SK-N-SH treated with all-trans-retinoic acid at 6 μM for 48 hours (cell line): ENCODE measurements at regions not wholly inside any gene's neighbourhood (a gene's known extent, or its start where the extent isn't known, plus 50 kb on each side); places are given as distances from the start of the nearest gene placed in this dataset.

ENCODE experiments used
- ATAC-seq: fragments of 200-7000 bp; cut with Tn5 transposase; 3 replicates; pipeline ENCODE4 v1.9.1; 2020; ENCODE audit warnings: mild to moderate bottlenecking, moderate library complexity
- ARNTL ChIP-seq: fragments of 450-650 bp; formaldehyde crosslinking; IDR thresholded peaks from 2 replicates; pipeline ENCODE4 v1.5.0; 2020; ENCODE audit warnings: low read depth, mild to moderate bottlenecking, moderate library complexity, borderline replicate concordance
- BACH2 ChIP-seq: fragments of 250-450 bp; sonication (Bioruptor Pico); IDR thresholded peaks from 2 replicates; pipeline ENCODE4 v1.9.0; 2021; ENCODE audit warnings: mild to moderate bottlenecking, borderline replicate concordance
- CSDC2 ChIP-seq: fragments of 250-450 bp; sonication (Bioruptor Pico); IDR thresholded peaks from 2 replicates; pipeline ENCODE4 v1.5.0; 2020; ENCODE audit warnings: mild to moderate bottlenecking, moderate library complexity
- CSRNP3 ChIP-seq: fragments of 250-450 bp; sonication (Bioruptor Pico); IDR thresholded peaks from 2 replicates; pipeline ENCODE4 v1.5.1; 2021; ENCODE audit warnings: mild to moderate bottlenecking, moderate library complexity
- ESRRG ChIP-seq: fragments of 250-450 bp; sonication (Bioruptor Pico); IDR thresholded peaks from 2 replicates; pipeline ENCODE4 v1.6.1; 2021; ENCODE audit warnings: mild to moderate bottlenecking
- GLIS3 ChIP-seq: fragments of 250-450 bp; sonication (Bioruptor Pico); IDR thresholded peaks from 2 replicates; pipeline ENCODE4 v1.5.0; 2020; ENCODE audit warnings: mild to moderate bottlenecking, moderate library complexity
- ISL1 ChIP-seq: fragments of 250-450 bp; sonication (Bioruptor Pico); IDR thresholded peaks from 2 replicates; pipeline ENCODE4 v2.1.2; 2022; ENCODE audit warnings: mild to moderate bottlenecking, moderate library complexity
- OSR1 ChIP-seq: fragments of 250-450 bp; sonication (Bioruptor Pico); IDR thresholded peaks from 2 replicates; pipeline ENCODE4 v1.8.0; 2022; ENCODE audit warnings: moderate library complexity, mild to moderate bottlenecking, inconsistent platforms
- PATZ1 ChIP-seq: fragments of 250-450 bp; sonication (Bioruptor Pico); IDR thresholded peaks from 2 replicates; pipeline ENCODE4 v1.8.0; 2020; ENCODE audit warnings: mild to moderate bottlenecking, moderate library complexity, borderline replicate concordance
- PPARA ChIP-seq: fragments of 250-450 bp; sonication (Bioruptor Pico); IDR thresholded peaks from 2 replicates; pipeline ENCODE4 v1.5.0; 2020; ENCODE audit warnings: mild to moderate bottlenecking, borderline replicate concordance
- RARB ChIP-seq: fragments of 250-450 bp; sonication (Bioruptor Pico); IDR thresholded peaks from 2 replicates; pipeline ENCODE4 v1.8.0; 2021; ENCODE audit warnings: mild to moderate bottlenecking, moderate library complexity
- SNAI2 ChIP-seq: fragments of 250-450 bp; sonication (Bioruptor Pico); IDR thresholded peaks from 2 replicates; pipeline ENCODE4 v1.5.0; 2020; ENCODE audit warnings: mild to moderate bottlenecking, moderate library complexity
- TCF4 ChIP-seq: fragments of 250-450 bp; sonication (Bioruptor Pico); IDR thresholded peaks from 2 replicates; pipeline ENCODE4 v1.8.0; 2021; ENCODE audit warnings: mild to moderate bottlenecking, moderate library complexity, borderline replicate concordance
- TOX ChIP-seq: fragments of 250-450 bp; sonication (Bioruptor Pico); IDR thresholded peaks from 2 replicates; pipeline ENCODE4 v1.8.0; 2021; ENCODE audit warnings: mild to moderate bottlenecking, moderate library complexity, borderline replicate concordance
- ZC3H10 ChIP-seq: fragments of 250-450 bp; sonication (Bioruptor Pico); IDR thresholded peaks from 2 replicates; pipeline ENCODE4 v1.5.1; 2021; ENCODE audit warnings: mild to moderate bottlenecking, moderate library complexity
- ZFP3 ChIP-seq: fragments of 250-450 bp; sonication (Bioruptor Pico); IDR thresholded peaks from 2 replicates; pipeline ENCODE4 v1.5.0; 2020; ENCODE audit warnings: mild to moderate bottlenecking, moderate library complexity
- ZFP30 ChIP-seq: fragments of 450-650 bp; formaldehyde crosslinking; IDR thresholded peaks from 2 replicates; pipeline ENCODE4 v1.5.0; 2022; ENCODE audit warnings: mild to moderate bottlenecking, moderate library complexity
- ZNF565 ChIP-seq: fragments of 450-650 bp; formaldehyde crosslinking; conservative IDR thresholded peaks from 2 replicates; pipeline ENCODE4 v1.5.0; 2020; ENCODE audit warnings: low read depth, mild to moderate bottlenecking, moderate library complexity
- ZNF70 ChIP-seq: fragments of 450-650 bp; formaldehyde crosslinking; IDR thresholded peaks from 2 replicates; pipeline ENCODE4 v1.5.0; 2020; ENCODE audit warnings: mild to moderate bottlenecking, moderate library complexity
- ZNF8 ChIP-seq: fragments of 450-650 bp; formaldehyde crosslinking; IDR thresholded peaks from 2 replicates; pipeline ENCODE4 v1.5.0; 2020; ENCODE audit warnings: mild to moderate bottlenecking, moderate library complexity
- TF ChIP-seq, protein P1 (sequence below): fragments of 250-450 bp; sonication (Bioruptor Pico); IDR thresholded peaks from 2 replicates; pipeline ENCODE4 v1.5.0; 2020; ENCODE audit warnings: mild to moderate bottlenecking, moderate library complexity
- TF ChIP-seq, protein P2 (sequence below): fragments of 250-450 bp; sonication (Bioruptor Pico); IDR thresholded peaks from 2 replicates; pipeline ENCODE4 v1.5.1; 2020; ENCODE audit warnings: low read depth, mild to moderate bottlenecking, moderate library complexity

DNA sequence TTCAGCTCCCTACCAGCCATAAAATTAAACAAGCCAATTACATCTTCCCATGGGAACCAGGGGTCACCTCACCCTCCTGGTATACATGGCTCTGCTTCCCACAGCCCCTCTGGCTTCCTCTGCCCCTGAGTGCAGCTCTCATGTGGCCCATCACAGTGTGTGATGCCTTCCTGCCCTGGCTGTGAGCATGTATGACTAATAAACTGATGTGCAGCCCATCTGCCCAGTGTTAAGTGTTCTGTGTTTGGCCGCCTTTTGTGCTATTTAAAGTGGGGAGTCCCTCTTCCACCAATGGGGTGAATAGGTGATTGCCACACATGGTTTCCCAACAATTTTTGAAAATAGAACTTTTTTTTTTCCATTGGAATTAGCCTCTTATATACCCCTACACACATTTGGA, 87.7 kb upstream of the PIEZO2 start:
- TF ChIP-seq ZNF565 (CRISPR knock-in tag) (no peak), BACH2 (CRISPR knock-in tag) (no peak), CSRNP3 (CRISPR knock-in tag) (no peak), TCF4 (no peak), ARNTL (CRISPR knock-in tag) (no peak), ZFP3 (CRISPR knock-in tag) (no peak), ZC3H10 (CRISPR knock-in tag) (no peak), RARB (CRISPR knock-in tag) (no peak), ZNF70 (CRISPR knock-in tag) (no peak), TOX (CRISPR knock-in tag) (no peak), GLIS3 (no peak), OSR1 (CRISPR knock-in tag) (no peak), PATZ1 (CRISPR knock-in tag) (no peak), PPARA (CRISPR knock-in tag) (no peak), ZNF8 (CRISPR knock-in tag) (no peak), ZFP30 (CRISPR knock-in tag) (no peak)
- TF ChIP-seq, protein P1, sequence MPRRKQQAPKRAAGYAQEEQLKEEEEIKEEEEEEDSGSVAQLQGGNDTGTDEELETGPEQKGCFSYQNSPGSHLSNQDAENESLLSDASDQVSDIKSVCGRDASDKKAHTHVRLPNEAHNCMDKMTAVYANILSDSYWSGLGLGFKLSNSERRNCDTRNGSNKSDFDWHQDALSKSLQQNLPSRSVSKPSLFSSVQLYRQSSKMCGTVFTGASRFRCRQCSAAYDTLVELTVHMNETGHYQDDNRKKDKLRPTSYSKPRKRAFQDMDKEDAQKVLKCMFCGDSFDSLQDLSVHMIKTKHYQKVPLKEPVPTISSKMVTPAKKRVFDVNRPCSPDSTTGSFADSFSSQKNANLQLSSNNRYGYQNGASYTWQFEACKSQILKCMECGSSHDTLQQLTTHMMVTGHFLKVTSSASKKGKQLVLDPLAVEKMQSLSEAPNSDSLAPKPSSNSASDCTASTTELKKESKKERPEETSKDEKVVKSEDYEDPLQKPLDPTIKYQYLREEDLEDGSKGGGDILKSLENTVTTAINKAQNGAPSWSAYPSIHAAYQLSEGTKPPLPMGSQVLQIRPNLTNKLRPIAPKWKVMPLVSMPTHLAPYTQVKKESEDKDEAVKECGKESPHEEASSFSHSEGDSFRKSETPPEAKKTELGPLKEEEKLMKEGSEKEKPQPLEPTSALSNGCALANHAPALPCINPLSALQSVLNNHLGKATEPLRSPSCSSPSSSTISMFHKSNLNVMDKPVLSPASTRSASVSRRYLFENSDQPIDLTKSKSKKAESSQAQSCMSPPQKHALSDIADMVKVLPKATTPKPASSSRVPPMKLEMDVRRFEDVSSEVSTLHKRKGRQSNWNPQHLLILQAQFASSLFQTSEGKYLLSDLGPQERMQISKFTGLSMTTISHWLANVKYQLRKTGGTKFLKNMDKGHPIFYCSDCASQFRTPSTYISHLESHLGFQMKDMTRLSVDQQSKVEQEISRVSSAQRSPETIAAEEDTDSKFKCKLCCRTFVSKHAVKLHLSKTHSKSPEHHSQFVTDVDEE (CRISPR knock-in tag), result no peak
- TF ChIP-seq, protein P2, sequence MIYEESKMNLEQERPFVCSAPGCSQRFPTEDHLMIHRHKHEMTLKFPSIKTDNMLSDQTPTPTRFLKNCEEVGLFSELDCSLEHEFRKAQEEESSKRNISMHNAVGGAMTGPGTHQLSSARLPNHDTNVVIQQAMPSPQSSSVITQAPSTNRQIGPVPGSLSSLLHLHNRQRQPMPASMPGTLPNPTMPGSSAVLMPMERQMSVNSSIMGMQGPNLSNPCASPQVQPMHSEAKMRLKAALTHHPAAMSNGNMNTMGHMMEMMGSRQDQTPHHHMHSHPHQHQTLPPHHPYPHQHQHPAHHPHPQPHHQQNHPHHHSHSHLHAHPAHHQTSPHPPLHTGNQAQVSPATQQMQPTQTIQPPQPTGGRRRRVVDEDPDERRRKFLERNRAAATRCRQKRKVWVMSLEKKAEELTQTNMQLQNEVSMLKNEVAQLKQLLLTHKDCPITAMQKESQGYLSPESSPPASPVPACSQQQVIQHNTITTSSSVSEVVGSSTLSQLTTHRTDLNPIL (CRISPR knock-in tag), result no peak
- no peak for ATAC-seq

- ATAC-seq, result no peak
- TF ChIP-seq SNAI2 (CRISPR knock-in tag), result no peak
Measured at GRCh38 chr18:11224153-11224552, 74.8 kb upstream of the PIEZO2 start.

DNA sequence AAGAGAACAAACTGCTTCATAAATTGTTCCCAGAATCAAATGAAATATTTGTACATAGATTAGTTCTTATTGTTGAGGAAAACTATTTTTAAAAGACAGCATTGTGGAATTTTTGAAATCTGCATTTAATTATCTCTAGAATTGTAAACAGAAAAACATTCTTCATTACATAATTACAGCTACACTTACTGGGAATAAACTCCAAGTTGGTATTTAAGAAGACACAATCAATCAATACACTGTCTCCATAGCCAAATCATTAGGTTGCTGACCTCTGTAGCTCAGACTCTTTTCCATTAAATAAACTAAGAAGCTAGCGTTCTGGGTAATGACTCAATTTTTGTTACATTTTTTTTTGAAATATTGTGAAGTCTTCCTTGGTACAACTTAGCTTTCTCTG, 70.2 kb upstream of the PIEZO2 start:
- ATAC-seq, result no peak
- TF ChIP-seq PATZ1 (CRISPR knock-in tag) (no peak), SNAI2 (CRISPR knock-in tag) (no peak), CSDC2 (CRISPR knock-in tag) (no peak), ZC3H10 (CRISPR knock-in tag) (no peak), ESRRG (CRISPR knock-in tag) (no peak), ZNF70 (CRISPR knock-in tag) (no peak), ZFP30 (CRISPR knock-in tag) (no peak), ARNTL (CRISPR knock-in tag) (no peak), TCF4 (no peak), PPARA (CRISPR knock-in tag) (no peak), ZFP3 (CRISPR knock-in tag) (no peak), ZNF565 (CRISPR knock-in tag) (no peak), ISL1 (CRISPR knock-in tag) (no peak), ZNF8 (CRISPR knock-in tag) (no peak), OSR1 (CRISPR knock-in tag) (no peak), CSRNP3 (CRISPR knock-in tag) (no peak), BACH2 (CRISPR knock-in tag) (no peak)
- TF ChIP-seq, protein P1 (CRISPR knock-in tag), result no peak
